ENCODE measurements at regions not wholly inside any gene's neighbourhood (a gene's known extent, or its start where the extent isn't known, plus 50 kb on each side); places are given as distances from the start of the nearest gene placed in this dataset.

DNA sequence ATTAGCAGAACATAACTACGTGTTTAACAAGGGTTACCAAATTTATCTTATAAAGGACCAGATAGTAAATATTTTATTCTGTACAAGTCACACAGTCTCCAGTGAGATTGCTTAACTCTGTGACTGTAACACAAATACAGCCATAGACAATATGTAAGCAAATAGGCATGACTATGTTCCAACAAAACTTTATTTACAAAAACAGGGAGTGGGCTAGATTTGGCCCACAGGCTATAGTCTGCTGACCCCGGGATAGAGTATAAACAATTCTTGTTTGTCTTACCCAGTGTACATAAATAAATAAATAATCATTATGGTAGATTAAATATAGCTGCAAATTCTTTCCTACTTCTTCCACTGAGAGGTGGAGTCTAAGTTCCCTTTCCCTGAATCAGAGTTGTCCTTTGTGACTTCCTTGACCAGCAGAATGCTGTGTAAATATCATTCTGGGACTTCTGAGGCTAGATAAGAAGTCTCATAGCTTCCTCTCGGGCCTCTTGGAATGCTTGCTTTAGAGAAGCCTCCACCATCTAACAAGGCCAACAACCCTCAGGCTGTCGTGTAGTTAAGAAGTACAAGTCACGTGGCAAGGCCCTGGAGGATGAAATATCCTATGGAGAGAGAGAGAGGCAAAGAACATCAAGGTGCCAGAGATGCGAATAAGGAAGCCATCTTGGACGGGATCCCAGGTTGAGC lies 59.1 kb upstream of the TMEM244 start:
- DNase-seq (ENCODE audit: low read depth in 2 of 3, low spot score in 1 of 3): no peak

DNA sequence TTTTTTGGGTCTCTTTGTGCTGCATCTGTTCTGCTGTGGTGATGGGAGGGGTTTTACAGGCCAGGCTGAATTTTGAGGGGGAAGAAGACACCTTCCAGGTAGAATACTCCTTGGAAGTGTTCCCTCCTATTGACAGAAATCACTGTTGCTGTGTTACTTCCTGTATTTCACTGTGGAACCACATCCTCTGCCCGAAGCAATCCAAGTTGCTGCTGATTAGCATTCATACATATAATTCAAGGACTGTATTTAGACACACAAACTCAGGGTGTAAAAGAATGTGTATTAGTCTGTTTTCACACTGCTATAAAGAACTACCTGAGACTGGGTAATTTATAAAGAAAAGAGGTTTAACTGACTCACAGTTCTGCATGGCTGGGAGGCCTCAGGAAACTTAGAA lies 50.6 kb upstream of the TMEM244 start:
- no peak for DNase-seq (ENCODE audit: low read depth in 2 of 3, low spot score in 1 of 3)
